ENCODE measurements at regions not wholly inside any gene's neighbourhood (a gene's known extent, or its start where the extent isn't known, plus 50 kb on each side); places are given as distances from the start of the nearest gene placed in this dataset.
A peak's percentile ranks its signal among the peaks of the same experiment; 100 is the strongest.
"Not testable (repeated sequence)": the region's sequence is repeated elsewhere in the genome, so short reads cannot be mapped to it uniquely, and the experiment has no call there.

- DNase-seq: no peak
These were observed 584.3 kb downstream of the BNC2 start for GRCh38 chr9:16286160-16286559.

GRCh38 chr9:16289639-16290038, 580.8 kb downstream of the BNC2 start:
- DNase-seq: peak; percentile 90

GRCh38 chr9:16290169-16290568, 580.3 kb downstream of the BNC2 start:
- peak; percentile 47 for DNase-seq

GRCh38 chr9:16291921-16292320, 578.5 kb downstream of the BNC2 start:
- DNase-seq: no peak

GRCh38 chr9:16293610-16294009, 576.9 kb downstream of the BNC2 start:
- peak; percentile 22 for DNase-seq

GRCh38 chr9:16294133-16294770, 576.2 kb downstream of the BNC2 start:
- DNase-seq: no peak

- not testable (repeated sequence) for DNase-seq
These were observed 575.5 kb downstream of the BNC2 start for GRCh38 chr9:16294940-16295339.

GRCh38 chr9:16299368-16299767, 571.1 kb downstream of the BNC2 start:
- DNase-seq: not testable (repeated sequence)

GRCh38 chr9:16303506-16303905, 567.0 kb downstream of the BNC2 start:
- DNase-seq: no peak

GRCh38 chr9:16304301-16304700, 566.2 kb downstream of the BNC2 start:
- no peak for DNase-seq

GRCh38 chr9:16306586-16306985, 563.9 kb downstream of the BNC2 start:
- no peak for DNase-seq

GRCh38 chr9:16307626-16308195, 562.8 kb downstream of the BNC2 start:
- no peak for DNase-seq

- no peak for DNase-seq
These were observed 561.8 kb downstream of the BNC2 start for GRCh38 chr9:16308645-16309044.

GRCh38 chr9:16309082-16309468, 561.4 kb downstream of the BNC2 start:
- no peak for DNase-seq

- DNase-seq: no peak
These were observed 560.8 kb downstream of the BNC2 start for GRCh38 chr9:16309469-16310271.

GRCh38 chr9:16310278-16311110, 560.0 kb downstream of the BNC2 start:
- no peak for DNase-seq

GRCh38 chr9:16312116-16312515, 558.4 kb downstream of the BNC2 start:
- DNase-seq: no peak

GRCh38 chr9:16312962-16313546, 557.4 kb downstream of the BNC2 start:
- DNase-seq: no peak

GRCh38 chr9:16314476-16314875, 556.0 kb downstream of the BNC2 start:
- DNase-seq: no peak

GRCh38 chr9:16315720-16316119, 554.8 kb downstream of the BNC2 start:
- DNase-seq: no peak

GRCh38 chr9:16316456-16316855, 554.0 kb downstream of the BNC2 start:
- DNase-seq: no peak

- DNase-seq: no peak
These were observed 553.3 kb downstream of the BNC2 start for GRCh38 chr9:16316911-16317817.

Measured in MV-4-11 (cell line).